Rectal smooth muscle tissue (tissue), 1 donor: ENCODE measurements at regions not wholly inside any gene's neighbourhood (a gene's known extent, or its start where the extent isn't known, plus 50 kb on each side); places are given as distances from the start of the nearest gene placed in this dataset.

Source experiments
- H3K27ac ChIP-seq: one replicate; pipeline ENCODE4 v1.7.0; 2013; ENCODE audit warnings: low read depth, low read length, inconsistent platforms
- H3K27me3 ChIP-seq: one replicate; pipeline ENCODE4 v1.7.0; 2013; ENCODE audit warnings: low read length; ENCODE audit not compliant: control insufficient read depth, insufficient read depth
- H3K36me3 ChIP-seq: one replicate; pipeline ENCODE4 v1.7.0; 2013; ENCODE audit warnings: low read length; ENCODE audit not compliant: control insufficient read depth, insufficient read depth
- H3K4me1 ChIP-seq: one replicate; pipeline ENCODE4 v1.7.0; 2013; ENCODE audit warnings: low read length; ENCODE audit not compliant: control insufficient read depth, insufficient read depth
- H3K4me3 ChIP-seq: one replicate; pipeline ENCODE4 v1.7.0; 2013; ENCODE audit warnings: low read length
- H3K9ac ChIP-seq: one replicate; pipeline ENCODE4 v1.7.0; 2013; ENCODE audit warnings: low read length

DNA sequence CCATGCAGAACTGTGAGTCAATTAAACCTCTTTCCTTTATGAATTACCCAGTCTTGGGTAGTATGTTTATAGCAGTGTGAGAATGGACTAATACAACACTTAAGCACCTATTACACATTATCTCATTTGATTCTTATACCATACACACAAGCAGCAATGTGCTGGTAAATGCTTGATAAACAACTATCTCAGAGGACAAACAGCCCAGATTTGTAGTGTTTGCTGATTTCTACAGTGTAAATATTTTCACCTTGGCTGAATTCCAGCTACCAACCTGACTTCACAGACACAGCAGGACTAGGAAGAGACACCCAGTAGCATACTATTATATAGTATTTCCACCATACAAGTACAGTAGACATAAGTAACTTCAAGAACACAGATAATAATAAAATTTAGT, 406.5 kb upstream of the CNKSR2 start:
- Histone ChIP-seq H3K4me1 (no peaks in the 10 kb centered on the region), H3K27me3 (no peaks in the 10 kb centered on the region), H3K27ac (no peak overlapping the region), H3K9ac (no peak overlapping the region), H3K4me3 (no peak overlapping the region), H3K36me3 (no peaks in the 10 kb centered on the region)

GRCh38 chrX:20965270-20966044, 408.8 kb upstream of the CNKSR2 start:
- Histone ChIP-seq H3K27ac (no peak overlapping the region), H3K36me3 (no peaks in the 10 kb centered on the region), H3K4me3 (no peak overlapping the region), H3K4me1 (no peaks in the 10 kb centered on the region), H3K27me3 (no peaks in the 10 kb centered on the region), H3K9ac (no peak overlapping the region)

DNA sequence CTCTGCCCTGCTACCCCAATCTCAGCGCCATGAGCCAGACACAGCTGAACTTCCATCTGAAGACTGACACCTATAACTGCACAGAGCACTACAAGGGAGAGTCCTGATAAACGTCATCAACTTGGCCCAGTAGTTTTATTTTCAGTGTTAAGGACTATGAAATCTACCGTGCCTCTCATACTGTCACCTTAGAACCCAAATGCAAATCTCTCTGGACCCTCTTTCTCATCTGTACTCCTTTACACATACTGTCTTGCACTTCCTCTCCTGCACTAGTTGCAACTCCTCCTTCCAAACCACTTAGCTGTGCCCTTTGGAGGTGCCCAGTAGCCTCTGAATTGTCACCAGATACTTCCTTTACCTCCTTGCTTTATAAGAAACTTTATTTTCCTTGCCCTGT, 420.2 kb upstream of the CNKSR2 start:
- Histone ChIP-seq H3K9ac (no peak overlapping the region), H3K27ac (no peak overlapping the region), H3K36me3 (no peaks in the 10 kb centered on the region)

DNA sequence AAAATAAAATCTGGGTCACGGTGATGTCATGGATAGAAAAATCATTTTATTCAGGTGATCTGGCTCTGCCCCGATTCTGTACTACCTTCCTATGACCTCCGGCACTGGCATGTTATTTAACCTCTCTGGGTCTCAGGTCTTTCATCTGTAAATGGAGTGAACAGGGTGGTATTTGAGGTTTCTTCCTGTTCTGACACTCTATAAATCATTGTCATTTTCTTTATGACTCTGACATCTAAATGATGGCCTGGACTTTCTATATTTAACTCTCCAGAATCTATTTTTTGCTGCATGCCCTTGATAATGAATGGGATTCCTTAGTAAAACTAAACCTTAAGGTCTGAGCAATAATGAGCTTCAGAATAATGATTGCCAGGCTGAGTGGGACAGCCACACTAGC, 422.0 kb upstream of the CNKSR2 start:
- H3K4me3 ChIP-seq: no peak overlapping the region
- H3K9ac ChIP-seq: no peak overlapping the region
- H3K27me3 ChIP-seq: no peaks in the 10 kb centered on the region
- no peaks in the 10 kb centered on the region for H3K4me1 ChIP-seq
- no peaks in the 10 kb centered on the region for H3K36me3 ChIP-seq
- no peak overlapping the region for H3K27ac ChIP-seq

More for the DNA sequence above, 420.2 kb upstream of the CNKSR2 start:
- no peak overlapping the region for H3K4me3 ChIP-seq
- no peaks in the 10 kb centered on the region for H3K27me3 ChIP-seq
- no peaks in the 10 kb centered on the region for H3K4me1 ChIP-seq

- Histone ChIP-seq H3K27ac (no peak overlapping the region), H3K9ac (no peak overlapping the region), H3K4me3 (no peak overlapping the region), H3K27me3 (no peaks in the 10 kb centered on the region), H3K4me1 (no peaks in the 10 kb centered on the region), H3K36me3 (no peaks in the 10 kb centered on the region)
Observed at GRCh38 chrX:20951016-20951810, 423.0 kb upstream of the CNKSR2 start.

- Histone ChIP-seq H3K4me1 (no peaks in the 10 kb centered on the region), H3K36me3 (no peaks in the 10 kb centered on the region), H3K27ac (no peak overlapping the region), H3K9ac (no peak overlapping the region), H3K27me3 (no peaks in the 10 kb centered on the region), H3K4me3 (no peak overlapping the region)
Observed at GRCh38 chrX:20947411-20947912, 426.8 kb upstream of the CNKSR2 start.

DNA sequence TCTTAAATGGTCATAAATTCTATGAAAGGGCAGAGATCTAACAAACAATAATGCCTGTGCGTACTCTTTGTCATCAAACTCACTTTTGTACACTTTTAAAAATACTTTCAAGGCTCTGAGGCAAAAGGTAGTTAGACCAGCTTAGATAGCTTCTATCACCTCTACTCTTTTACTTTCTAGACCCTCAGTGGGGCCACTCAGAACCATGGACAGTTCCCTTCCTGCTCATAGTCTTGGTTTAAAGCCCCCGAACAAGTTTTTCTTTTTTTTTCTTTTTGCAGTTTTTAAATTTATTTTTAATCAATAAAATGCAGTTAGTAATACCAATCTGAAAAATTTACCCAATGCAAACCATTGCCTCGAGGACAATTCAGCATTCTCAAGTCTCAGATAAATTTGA, 460.5 kb upstream of the CNKSR2 start:
- Histone ChIP-seq H3K27me3 (no peaks in the 10 kb centered on the region), H3K36me3 (no peaks in the 10 kb centered on the region), H3K4me1 (no peaks in the 10 kb centered on the region), H3K4me3 (no peak overlapping the region), H3K27ac (no peak overlapping the region), H3K9ac (no peak overlapping the region)

DNA sequence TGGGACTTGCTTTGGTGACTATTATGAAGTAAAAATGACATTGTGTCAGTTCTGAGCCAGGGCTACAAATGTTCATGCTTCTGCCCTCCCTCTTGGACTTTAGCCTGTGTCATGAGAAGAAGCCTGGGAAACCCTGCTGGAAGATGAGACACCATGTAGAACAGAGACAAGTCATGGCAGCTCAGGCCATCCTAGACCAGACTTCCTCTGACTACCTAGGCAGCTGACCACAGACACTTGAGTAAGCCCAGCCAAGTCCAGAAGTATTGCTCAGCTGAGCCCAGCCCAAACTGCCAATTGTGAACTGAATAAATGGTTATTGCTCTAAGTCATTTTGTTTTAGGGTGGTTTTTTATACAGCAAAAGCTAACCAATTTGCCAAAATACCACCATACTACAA, 467.6 kb upstream of the CNKSR2 start:
- Histone ChIP-seq H3K36me3 (no peaks in the 10 kb centered on the region), H3K27ac (no peak overlapping the region), H3K4me1 (no peaks in the 10 kb centered on the region), H3K27me3 (no peaks in the 10 kb centered on the region), H3K9ac (no peak overlapping the region), H3K4me3 (no peak overlapping the region)

DNA sequence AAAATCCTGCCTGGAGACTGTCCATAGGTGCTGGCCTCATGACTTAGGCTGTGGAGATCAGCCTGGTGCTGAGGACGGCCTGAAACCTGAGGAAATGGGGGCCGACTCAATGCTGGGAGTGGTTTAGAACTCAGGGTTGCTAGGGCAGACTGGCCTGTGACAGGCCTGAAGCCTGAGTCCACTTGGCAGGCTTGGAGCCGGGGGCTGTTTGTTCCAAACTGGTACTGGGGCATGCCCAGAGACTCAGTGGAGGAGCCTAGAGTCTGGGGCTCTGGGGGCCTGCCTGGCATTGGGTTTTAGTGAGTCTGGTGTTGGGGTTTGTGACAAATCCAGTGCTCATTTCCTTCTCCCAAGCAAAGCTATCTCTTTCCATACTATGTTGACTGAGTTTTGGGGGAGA, 489.7 kb upstream of the CNKSR2 start:
- Histone ChIP-seq H3K36me3 (no peaks in the 10 kb centered on the region), H3K4me3 (no peak overlapping the region), H3K9ac (no peak overlapping the region), H3K4me1 (no peaks in the 10 kb centered on the region), H3K27me3 (no peaks in the 10 kb centered on the region), H3K27ac (no peak overlapping the region)

DNA sequence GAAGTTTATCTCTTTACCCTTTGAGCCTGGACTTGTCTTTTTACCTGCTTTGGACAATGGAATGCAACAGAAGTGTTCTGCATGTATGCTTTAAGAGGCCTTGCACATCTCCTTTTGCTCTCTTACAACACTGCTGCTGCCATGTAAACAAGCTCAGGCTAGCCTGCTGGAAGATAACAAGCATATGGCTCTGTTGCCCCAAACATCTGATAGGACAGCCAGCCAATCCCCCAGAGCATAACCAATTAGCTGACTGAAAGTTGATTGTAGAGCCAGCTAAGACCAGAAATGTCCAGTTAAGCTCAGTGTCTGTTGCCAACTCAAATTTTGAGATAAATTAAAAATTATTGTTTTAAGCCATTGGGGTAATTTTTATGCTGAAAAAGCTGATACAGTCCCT, 510.6 kb upstream of the CNKSR2 start:
- Histone ChIP-seq H3K4me1 (no peaks in the 10 kb centered on the region), H3K36me3 (no peaks in the 10 kb centered on the region), H3K9ac (no peak overlapping the region), H3K4me3 (no peak overlapping the region), H3K27me3 (no peaks in the 10 kb centered on the region), H3K27ac (no peak overlapping the region)

- no peaks in the 10 kb centered on the region for H3K36me3 ChIP-seq
- no peak overlapping the region for H3K4me3 ChIP-seq
- no peaks in the 10 kb centered on the region for H3K4me1 ChIP-seq
- H3K27ac ChIP-seq: no peak overlapping the region
- no peak overlapping the region for H3K9ac ChIP-seq
- no peaks in the 10 kb centered on the region for H3K27me3 ChIP-seq
Observed at GRCh38 chrX:20861113-20861512, 513.1 kb upstream of the CNKSR2 start.

DNA sequence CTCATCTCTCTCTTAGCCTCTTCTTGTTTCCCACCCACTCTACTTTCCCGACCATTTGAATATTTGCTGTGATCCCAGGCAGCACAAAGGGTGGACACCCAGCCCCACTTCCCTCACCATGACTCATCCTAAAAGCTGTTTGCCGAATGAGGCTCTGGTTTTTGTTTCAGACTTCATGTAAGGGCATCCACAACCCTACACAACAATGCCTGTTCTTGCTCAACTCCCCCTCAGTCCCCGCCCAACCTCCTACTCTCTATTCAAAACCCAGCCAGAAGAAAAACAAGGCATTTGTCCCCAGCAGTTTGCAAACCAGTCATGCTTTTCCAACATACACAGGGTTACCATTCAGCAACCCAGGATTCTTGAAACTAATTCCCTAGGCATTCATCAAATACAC, 516.5 kb upstream of the CNKSR2 start:
- Histone ChIP-seq H3K27me3 (no peaks in the 10 kb centered on the region), H3K4me1 (no peaks in the 10 kb centered on the region), H3K36me3 (no peaks in the 10 kb centered on the region), H3K4me3 (no peak overlapping the region), H3K27ac (peak overlapping the region; percentile 64), H3K9ac (no peak overlapping the region)
